NCI-H1436 treated with DMSO at 0.1 percent for 48 hours (cell line): ENCODE measurements at regions not wholly inside any gene's neighbourhood (a gene's known extent, or its start where the extent isn't known, plus 50 kb on each side); places are given as distances from the start of the nearest gene placed in this dataset.
"Not testable (repeated sequence)": the region's sequence is repeated elsewhere in the genome, so short reads cannot be mapped to it uniquely, and the experiment has no call there.

ENCODE experiments used
- DNase-seq: peaks from one replicate; lab custom pipeline; 2025; lab: John Stamatoyannopoulos, UW

GRCh38 chr12:14032191-14032590 lies 50.8 kb upstream of the GRIN2B start:
- not testable (repeated sequence) for DNase-seq

GRCh38 chr12:14043776-14044175 lies 62.4 kb upstream of the GRIN2B start:
- DNase-seq: no peak

GRCh38 chr12:14048941-14049545 lies 67.6 kb upstream of the GRIN2B start:
- no peak for DNase-seq

- no peak for DNase-seq
Measured at GRCh38 chr12:14057895-14058294, 76.5 kb upstream of the GRIN2B start.

GRCh38 chr12:14058717-14059116 lies 77.3 kb upstream of the GRIN2B start:
- no peak for DNase-seq

GRCh38 chr12:14059548-14059947 lies 78.1 kb upstream of the GRIN2B start:
- DNase-seq: no peak

GRCh38 chr12:14065616-14066015 lies 84.2 kb upstream of the GRIN2B start:
- no peak for DNase-seq

- no peak for DNase-seq
Measured at GRCh38 chr12:14066021-14066420, 84.6 kb upstream of the GRIN2B start.

GRCh38 chr12:14068961-14069360 lies 87.6 kb upstream of the GRIN2B start:
- DNase-seq: no peak

- no peak for DNase-seq
Measured at GRCh38 chr12:14071833-14072232, 90.4 kb upstream of the GRIN2B start.

GRCh38 chr12:14072987-14073386 lies 91.6 kb upstream of the GRIN2B start:
- DNase-seq: no peak

GRCh38 chr12:14075797-14076393 lies 94.5 kb upstream of the GRIN2B start:
- no peak for DNase-seq

GRCh38 chr12:14076538-14076937 lies 95.1 kb upstream of the GRIN2B start:
- DNase-seq: no peak

- DNase-seq: no peak
Measured at GRCh38 chr12:14086838-14087237, 105.4 kb upstream of the GRIN2B start.

- DNase-seq: no peak
Measured at GRCh38 chr12:14099994-14100393, 118.6 kb upstream of the GRIN2B start.

GRCh38 chr12:14101556-14101955 lies 120.2 kb upstream of the GRIN2B start:
- not testable (repeated sequence) for DNase-seq

- no peak for DNase-seq
Measured at GRCh38 chr12:14111230-14111865, 129.9 kb upstream of the GRIN2B start.

GRCh38 chr12:14113031-14113430 lies 131.6 kb upstream of the GRIN2B start:
- DNase-seq: no peak

- no peak for DNase-seq
Measured at GRCh38 chr12:14126692-14127091, 145.3 kb upstream of the GRIN2B start.

GRCh38 chr12:14129611-14130195 lies 148.3 kb upstream of the GRIN2B start:
- DNase-seq: no peak

- no peak for DNase-seq
Measured at GRCh38 chr12:14135996-14136395, 154.6 kb upstream of the GRIN2B start.

GRCh38 chr12:14138495-14138894 lies 157.1 kb upstream of the GRIN2B start:
- no peak for DNase-seq
